Stromal cell of bone marrow (primary cell): ENCODE measurements at regions not wholly inside any gene's neighbourhood (a gene's known extent, or its start where the extent isn't known, plus 50 kb on each side); places are given as distances from the start of the nearest gene placed in this dataset.
"Not testable (repeated sequence)": the region's sequence is repeated elsewhere in the genome, so short reads cannot be mapped to it uniquely, and the experiment has no call there.

Experiments
- DNase-seq: peaks from one replicate; pipeline ENCODE4 v3.0.0-alpha.2; 2012; ENCODE audit warnings: low read depth

DNA sequence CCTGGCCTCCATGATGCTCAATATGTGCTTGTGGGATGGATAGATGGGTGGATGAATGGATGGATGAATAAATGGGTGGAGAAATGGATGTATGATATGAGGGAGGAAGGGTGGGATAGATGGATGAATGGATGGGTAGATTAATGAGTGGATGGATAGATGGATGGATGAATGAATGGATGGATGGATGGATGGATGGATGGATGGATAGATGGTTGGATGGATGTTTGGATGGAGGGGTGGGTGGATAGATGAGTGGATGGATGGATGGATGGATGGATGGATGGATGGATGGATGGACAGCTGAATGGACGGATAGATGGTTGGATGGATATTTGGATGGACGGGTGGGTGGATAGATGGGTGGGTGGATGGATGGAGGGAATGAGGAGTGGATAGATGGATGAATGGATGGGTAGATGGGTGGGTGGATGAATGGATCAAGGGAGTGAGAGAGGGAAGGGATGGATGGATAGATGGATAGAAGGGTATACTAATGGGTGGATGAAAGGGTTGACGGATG is 139.4 kb downstream of the CEBPB start:
- DNase-seq, result no peak

DNA sequence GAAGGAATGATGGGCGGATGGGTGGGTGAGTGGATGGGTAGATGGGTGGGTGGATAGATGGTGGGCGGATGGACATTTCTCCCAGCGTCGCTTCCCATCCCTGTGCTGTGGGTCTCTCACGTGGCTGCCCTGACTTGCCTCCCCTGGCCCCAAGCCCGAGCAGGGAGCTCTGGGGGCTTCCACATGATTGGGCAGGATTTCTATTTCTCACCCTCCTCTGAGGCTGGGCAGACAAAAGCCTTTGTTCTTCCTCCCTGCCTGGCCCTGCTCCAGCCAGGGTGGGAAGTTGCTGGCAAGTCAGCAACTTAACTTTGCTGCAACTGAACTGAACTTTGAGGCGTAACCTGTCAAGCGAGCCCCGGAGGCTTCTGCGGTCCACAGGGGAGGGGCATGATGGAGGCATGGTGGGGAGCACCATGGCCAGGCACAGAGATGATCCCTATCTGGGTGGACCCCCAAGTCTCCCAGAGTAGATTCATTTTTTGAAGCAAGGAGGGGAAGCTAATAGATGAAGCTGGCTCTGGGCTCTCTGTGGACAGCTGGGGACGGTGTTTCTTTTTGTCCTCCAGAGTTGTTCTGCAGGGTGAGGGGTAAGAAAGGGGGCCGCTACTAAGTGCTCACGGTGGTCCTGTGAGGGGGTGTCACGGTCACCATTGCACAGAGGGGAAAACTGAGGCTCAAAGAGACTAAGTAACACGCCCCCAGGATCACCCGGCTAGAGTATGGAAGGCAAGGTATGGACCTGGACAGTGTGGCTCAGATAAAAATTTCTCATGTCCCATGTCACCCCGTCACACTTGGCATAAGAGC is 140.1 kb downstream of the CEBPB start:
- no peak for DNase-seq

DNA sequence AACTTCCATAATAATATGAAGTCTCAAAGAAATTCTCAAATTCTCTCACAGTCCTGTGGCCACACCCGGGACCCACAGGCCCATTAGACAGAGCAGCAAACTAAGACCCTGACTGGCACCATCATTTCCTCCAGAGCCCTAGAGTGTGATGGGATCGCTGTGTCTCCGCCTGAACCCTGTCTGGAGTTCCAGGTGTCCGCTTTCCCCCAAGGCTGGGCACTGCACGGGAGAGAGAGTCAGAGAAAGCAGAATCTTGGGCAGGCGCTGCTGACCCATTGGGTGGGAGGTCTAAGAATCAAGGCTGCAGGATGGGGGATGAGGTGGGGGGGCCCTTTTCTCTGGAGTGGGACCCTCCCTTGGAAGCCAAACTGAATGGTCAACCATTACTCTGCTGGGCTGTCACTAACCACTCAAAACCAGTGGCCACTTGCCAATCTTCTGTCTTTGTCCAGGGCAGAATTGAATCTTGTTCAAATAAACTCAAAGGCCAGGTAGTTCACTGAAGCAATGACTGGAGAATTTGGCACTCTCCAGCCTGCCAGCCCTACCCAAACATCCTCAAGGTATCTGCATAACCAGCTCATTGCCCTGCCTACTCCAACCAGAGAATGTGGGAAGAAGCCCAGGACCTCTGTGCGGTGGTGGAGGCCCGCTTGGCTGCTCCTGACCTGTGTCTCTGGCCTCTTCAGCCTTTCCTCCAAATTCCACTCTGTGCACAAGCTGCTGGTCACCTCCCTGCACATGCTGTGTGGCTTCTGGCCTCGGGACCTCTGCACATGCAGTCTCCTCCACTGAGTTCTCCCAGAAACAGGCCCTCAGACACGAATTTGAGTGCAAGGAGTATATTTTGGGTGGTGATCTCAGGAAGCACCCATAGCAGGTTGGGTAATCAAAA is 141.1 kb downstream of the CEBPB start:
- no peak for DNase-seq

DNA sequence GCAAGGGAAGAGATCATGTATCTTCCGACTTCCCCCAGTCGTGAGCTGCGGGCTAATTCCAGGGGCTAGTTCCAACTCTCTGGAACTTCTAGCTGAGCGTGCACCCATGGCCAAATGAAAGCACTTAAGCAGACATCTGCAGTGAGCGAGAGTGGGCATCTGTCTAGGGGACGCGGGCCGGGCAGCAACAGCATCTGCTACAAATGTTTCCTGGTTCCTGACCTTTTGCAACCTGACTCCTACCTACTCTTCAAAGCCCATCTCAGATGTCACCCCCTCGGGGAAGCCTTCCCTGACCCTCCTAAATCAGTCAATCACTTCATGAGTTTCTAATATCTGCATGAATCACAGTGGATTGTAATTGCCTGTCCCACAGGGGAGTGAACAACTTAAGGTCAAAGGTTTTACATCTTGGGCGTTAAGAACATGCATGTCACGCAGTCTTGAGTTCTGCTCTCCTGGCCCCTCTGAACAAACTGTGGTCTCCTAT is 141.9 kb downstream of the CEBPB start:
- no peak for DNase-seq

DNA sequence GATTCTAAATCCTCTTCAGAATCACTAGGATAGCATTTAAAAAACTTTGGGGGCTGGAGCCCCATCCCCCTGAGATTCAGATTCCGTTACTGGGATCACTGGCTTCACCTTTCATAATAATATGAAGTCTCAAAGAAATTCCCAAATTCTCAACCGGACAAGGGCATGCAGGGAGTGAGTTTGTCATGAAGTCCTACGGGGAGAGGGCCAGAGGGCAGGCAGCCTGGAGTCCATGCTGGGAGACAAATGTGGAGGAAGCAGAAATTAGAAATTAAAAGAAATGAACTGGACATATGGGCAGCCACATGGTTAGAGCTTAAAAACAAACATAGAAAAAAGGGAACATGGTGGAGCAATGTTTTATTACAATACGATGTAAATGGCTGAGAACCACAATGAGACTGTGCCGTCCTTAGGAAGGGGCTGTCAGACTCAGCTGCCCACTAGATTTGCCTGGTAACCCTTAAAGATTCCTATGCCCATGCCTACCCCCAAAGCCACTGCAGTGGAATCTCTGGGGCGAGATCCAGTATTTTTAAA is 142.6 kb downstream of the CEBPB start:
- DNase-seq, result no peak

DNA sequence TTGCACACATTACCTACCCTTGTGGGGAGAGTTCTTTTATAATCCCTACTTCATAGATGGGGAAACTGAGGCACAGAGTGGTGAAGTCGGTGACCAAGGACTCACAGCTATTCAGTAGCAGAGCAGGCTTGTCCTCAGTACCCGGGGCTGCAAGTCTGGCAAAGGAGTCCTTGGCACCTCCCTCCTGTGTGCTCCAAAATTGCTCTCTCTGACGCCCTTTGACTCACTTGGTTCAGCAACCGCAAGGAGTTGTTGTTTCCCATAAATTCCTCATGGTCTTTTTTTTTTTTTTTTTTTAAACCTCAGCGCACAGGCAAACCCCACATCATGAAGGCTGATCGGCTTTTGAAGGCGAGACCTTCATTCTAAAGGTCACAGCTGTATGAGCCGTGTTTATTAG is 143.2 kb downstream of the CEBPB start:
- peak; percentile 95 for DNase-seq

DNA sequence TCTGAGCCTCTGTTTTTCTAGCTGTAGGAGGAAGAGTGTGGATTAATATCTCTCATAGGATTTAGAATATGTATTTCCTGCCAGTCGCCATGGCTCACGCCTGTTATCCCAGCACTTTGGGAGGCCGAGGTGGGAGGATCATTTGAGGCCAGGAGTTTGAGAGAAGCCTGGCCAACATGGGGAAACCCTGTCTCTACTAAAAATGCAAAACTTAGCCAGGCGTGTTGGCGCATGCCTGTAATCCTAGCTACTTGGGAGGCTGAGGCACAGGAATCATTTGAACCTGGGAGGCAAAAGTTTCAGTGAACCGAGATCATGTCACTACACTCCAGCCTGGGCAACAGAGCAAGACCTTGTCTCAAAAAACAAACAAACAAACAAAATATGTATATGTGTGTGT is 143.9 kb downstream of the CEBPB start:
- not testable (repeated sequence) for DNase-seq

DNA sequence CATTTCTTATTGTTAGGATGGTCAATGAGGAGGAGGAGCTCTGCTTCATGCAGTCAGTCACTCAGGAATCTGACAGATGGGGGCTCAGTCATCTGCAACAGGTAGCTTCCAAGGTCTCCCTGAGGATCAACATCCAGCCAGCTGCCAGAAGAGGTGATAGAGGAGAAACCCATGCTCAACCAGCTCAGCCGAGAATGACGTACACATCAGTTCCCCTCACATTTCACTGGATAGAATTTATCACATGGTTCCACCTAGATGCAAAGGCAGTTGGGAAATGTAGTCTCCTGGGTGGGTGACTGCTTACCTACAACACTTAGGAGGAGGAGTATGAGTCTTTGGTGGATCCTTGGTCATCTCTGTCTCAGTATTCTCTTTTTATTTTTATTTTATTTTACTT is 144.5 kb downstream of the CEBPB start:
- DNase-seq, result no peak

DNA sequence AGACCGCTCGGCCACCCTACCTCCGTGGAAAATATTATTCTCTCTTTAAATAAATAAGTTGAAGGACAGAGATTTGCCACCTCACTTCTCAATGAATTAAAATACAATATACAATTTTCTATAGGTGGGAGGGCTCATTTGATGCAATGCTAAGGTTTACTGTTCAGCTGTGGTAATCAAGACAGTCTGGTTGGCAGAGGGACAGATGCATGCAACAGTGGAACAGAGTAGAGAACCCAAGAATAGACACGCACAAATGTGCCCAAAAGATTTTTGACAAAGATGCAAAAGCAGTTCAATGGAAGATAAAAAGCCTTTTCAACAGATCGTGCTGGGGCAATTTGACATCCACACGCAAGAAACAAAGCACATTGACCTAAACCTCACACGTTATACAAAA is 145.2 kb downstream of the CEBPB start:
- DNase-seq, result no peak

DNA sequence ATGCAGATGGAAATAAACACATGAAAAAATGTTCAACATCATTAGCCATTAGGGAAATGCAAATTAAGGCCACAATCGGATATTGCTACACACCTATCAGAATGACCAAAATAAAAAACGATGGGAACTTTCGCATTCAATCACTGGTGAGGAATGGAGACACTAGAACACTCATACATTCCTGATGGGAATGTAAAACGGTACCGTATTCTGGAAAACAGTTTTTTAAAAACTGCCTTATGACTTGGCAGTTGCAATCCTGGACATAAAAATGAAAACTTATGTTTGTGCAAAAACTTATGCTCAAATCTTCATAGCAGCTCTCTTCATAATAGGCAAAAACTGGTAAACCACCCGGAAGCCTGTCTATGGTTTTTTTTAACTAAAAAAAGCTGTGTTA is 146.0 kb downstream of the CEBPB start:
- no peak for DNase-seq

DNA sequence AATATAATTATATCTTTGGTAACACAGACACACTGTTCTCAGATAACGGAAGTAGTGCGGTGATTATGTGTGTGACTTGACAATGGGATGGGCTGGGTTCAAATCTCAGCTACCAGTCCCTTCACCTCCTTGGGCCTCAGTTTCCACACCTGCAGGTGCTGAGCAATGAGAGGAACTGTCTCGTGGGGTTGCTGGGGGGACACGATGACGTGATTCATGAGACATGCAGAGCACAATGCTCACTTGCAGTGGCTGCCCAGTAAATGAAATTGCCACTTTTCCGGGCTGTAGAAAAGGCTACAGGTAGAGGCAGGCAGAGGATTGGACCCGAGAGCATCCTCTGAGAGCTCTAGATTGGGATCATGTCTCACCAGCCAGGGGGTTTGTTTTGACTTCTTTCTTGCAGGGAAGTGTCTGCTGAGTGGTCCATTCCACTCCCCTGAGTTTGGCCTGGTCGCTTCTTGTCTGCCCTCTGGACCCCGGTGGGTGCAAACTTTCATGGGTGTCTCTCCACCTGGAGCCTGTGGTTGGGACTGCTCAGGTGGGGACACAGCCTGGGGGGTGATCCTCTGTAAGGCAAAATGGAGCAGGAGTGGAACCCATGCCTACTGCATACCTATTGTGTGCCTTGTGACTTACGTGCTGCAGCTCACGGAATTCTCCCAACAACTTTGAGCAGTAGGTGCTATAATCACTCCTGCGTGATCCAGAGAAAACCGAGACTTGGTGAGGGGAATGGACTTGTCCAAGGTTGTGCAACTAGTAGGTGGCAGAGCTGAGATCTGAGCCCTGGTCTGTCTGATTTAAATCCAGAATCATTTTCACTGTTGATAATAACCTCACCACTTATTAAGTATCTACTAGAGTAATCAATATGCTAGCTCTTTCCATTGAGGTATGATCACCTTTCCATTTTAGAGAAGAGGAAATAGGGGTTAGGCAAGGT is 147.2 kb downstream of the CEBPB start:
- no peak for DNase-seq

DNA sequence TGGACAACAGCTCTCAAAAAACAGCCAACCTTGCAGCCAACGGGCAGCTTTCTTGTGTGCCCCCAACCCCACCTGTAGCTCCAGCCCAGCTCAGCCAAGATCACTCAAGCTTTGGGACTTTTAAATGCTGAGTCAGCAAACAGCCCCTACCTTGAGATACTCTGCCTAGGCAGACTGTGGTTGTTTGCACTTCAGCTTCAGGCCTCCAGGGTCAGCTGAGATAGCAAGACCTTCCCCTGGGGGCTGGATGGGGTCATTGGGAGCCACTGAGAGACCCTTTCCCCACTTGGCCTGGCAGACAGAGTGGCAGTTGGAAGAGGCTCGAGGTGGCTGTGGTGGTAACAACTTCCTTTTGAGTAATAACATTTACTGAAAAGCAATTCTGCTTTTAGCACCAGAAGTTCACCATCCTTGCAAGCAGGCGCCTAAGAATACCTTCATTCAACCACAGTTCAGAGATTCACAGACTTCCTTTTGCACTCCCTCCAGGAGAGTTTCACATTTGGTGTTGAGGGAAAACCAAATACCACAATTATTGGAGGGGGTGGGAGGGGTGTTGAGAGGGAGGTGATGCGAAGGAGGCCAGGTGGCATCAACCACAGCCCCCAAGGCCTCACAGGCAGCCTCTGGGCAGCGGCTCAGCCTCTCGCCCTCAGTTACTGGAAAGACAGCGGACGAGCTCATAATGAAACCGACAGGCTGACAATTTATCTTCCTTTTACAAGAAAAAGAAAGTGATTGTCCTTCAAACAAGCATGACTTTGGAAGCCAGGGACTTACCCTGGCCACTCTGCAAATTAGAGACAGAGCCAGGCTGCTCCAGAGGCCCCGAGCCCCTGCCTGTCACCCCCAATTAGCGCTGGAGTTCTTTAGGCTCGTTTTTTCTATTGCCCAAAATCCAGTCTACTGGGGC is 148.1 kb downstream of the CEBPB start:
- no peak for DNase-seq

DNA sequence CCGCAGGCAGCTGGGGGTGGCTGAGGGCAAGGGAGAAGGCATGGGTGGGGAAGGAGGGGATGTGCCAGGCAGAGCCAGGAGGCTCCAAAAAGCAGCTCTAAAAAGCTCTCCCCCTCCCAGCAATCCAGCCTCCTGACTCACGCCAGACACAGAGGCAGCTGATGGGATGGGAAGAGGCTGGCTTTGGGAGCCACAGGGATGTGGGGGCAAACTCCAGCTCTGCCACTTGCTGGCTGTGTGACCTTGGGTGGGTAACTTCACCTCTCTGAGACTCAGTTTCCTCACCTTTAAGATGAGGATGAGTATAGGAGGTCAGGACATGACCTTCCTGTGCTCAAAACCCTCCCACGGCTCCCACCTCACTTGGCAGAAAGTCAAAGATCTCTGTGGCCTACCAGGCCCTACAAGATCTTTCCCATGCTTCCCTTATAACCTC is 148.9 kb downstream of the CEBPB start:
- DNase-seq, result peak; percentile 66

DNA sequence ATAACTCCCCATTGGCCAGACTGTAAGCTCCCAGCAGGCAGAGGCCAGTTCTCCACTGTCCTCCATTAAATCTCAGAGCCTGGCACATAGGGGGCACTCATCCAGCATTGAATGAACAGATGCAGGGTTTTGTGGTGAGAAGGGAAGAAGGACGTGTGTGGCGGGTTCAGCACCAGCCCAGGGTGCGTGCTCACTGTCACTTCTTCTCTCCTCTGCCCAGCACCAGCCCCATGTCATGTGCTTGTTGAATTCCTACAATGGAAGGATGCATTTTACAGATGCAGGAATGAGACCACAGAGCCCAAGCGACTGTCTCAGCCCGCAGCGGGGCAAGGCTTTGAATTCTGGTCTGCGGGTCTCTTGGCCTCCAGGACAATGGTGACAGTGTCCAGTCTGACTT is 149.9 kb downstream of the CEBPB start:
- DNase-seq, result no peak

DNA sequence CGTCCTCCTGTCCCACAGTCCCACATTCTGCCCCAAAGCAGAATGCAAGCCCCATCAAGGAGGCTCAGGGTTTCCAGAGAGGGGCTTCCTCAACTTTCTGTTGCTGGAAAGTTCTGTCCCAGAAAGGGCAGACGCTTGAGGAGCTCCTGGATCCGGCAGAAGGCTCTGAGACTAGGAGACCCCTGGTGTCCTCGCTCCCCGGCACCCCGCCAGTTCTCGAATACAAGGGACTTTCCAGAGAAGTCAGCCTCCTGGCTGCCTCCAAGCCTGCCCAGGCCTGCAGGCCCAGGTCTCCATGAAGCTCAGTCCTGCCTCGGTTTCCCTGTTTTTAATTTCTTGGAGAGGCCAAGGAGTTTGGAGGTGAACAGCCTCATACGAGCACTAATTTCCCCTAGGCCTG is 150.4 kb downstream of the CEBPB start:
- no peak for DNase-seq

DNA sequence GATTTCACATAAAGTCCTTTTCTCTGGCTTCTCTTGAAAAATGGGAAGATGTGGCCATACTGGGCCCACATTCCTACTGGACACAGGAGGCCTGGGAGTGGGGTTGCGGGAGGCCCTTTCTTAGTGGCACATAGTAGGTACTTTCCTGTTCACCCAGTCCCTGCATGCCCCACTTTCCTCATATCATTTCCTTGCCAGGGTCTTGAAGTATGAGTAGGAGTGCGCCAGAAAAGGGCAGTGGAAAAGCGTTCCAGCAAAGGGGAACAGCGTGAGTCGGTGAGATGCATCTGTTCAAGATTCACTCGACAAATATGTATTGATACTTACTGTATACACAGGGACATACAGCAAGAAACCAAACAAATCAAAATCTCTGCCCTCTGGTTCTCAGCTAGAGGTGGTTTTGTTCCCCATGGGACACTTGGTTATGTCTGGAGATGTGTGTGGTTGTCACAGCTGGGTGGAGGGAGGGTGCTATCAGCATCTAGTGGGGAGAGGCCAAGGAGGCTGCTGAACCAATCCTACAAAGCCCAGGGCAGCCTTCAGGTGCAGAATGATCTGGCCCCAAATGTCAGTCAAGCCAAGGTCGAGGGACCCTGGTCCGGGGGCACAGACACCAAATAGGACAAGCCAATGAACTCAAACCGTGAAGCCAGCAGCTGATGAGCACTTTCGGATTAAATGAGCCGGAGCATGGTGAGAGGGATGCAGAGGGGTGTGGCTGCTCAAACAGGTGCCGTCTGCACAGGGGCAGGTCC is 151.4 kb downstream of the CEBPB start:
- no peak for DNase-seq

DNA sequence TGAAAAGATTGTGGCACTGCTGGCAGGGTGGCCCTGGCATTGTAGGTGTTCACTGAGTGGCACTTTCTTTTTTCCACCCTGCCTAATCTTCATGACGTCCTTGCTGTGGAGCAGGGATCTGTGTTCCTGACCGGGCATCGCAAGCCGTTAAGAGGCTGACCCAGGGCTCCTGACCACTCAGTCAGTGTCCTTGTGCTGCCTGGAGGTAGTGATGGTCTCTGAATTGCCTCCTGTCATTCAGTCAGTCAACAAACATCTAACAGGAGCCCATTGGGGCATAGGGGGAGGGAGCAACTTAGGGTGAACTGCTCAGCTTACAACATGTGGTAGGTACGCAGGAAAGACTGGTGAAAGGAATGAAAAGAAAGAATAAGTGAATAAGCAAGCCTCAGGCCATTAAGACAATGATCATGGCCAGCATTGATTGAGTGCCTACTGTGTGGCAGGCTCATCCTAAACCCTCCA is 152.0 kb downstream of the CEBPB start:
- DNase-seq, result no peak

DNA sequence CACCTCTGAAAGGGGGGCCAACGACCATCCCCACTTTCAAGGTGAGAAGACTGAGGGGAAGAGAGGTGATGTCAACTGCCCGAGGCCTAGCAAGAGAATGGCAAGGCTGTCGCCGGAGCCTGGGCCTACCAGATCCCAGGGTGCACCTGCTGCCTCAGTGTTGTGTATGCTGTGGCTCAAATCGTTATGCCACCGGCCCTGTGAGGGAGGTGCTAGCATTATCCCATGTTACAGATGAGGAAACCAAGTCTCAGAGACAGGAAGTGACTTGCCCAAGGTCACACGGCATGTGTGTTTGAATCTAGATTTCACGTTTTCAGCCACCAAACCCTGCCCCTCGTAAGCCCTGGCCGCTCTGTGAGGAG is 152.5 kb downstream of the CEBPB start:
- no peak for DNase-seq

DNA sequence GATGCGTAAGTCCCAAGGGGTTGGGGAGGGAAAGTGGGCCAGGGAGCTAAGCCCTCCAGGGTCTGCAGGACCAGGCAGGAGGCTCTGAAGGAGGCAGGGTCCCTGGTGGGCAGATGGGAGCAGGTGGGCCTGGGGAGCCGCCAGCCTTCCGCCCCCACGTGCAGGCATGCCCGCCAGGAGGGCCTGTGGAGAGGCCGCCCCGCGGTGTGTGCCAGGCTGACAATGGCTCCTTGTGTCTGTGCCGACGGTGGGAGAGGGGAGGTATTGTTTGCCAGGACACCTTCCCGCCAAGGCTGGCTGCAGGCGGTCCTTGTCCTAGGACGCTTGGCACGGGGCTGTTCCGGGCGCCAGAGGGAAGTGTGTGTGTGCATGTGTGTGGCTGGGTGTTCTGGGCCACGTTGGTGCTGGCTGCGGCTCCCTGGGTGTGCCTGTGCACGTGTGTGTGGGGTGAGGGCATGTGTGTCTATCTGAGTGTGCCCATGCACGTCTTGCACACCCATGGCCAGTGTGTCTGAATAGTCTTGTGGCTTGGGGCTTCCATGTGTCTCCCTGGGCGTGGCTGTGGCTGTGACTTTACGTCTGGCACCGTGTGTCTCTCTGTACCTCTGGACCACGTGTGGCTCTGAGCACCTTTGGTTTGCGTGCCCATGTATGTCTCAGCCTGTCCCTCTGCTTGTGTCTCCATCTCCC is 153.0 kb downstream of the CEBPB start:
- no peak for DNase-seq
